Fibroblast of villous mesenchyme (primary cell): ENCODE measurements at regions not wholly inside any gene's neighbourhood (a gene's known extent, or its start where the extent isn't known, plus 50 kb on each side); places are given as distances from the start of the nearest gene placed in this dataset.

Source experiments
- DNase-seq: peaks from one replicate; pipeline ENCODE4 v3.0.0-alpha.2; 2010; ENCODE audit warnings: low read depth
- H3K4me3 ChIP-seq: 2 replicates; pipeline ENCODE4 v1.5.1; 2011; ENCODE audit warnings: low read depth, mild to moderate bottlenecking, low read length
- CTCF ChIP-seq: IDR thresholded peaks from 2 replicates; pipeline ENCODE4 v1.5.1; 2012; ENCODE audit warnings: low read depth, mild to moderate bottlenecking, low read length; ENCODE audit not compliant: insufficient read depth

GRCh38 chr4:185931986-185932385 lies 120.0 kb upstream of the SORBS2 start:
- H3K4me3 ChIP-seq, result no peak overlapping the region
- no peak for TF ChIP-seq CTCF
- DNase-seq, result no peak

- DNase-seq, result no peak
- no peak for TF ChIP-seq CTCF
- H3K4me3 ChIP-seq, result no peak overlapping the region
Observed at GRCh38 chr4:185932491-185932890, 120.5 kb upstream of the SORBS2 start.

GRCh38 chr4:185933078-185933581 lies 121.1 kb upstream of the SORBS2 start:
- DNase-seq, result no peak

GRCh38 chr4:185936650-185937376 lies 124.8 kb upstream of the SORBS2 start:
- no peak for DNase-seq
- no peak overlapping the region for H3K4me3 ChIP-seq
- TF ChIP-seq CTCF, result no peak

More at GRCh38 chr4:185933078-185933581, 121.1 kb upstream of the SORBS2 start:
- TF ChIP-seq CTCF, result no peak
- no peak overlapping the region for H3K4me3 ChIP-seq

- TF ChIP-seq CTCF, result no peak
- DNase-seq, result no peak
Observed at GRCh38 chr4:185938654-185939053, 126.7 kb upstream of the SORBS2 start.

GRCh38 chr4:185941461-185941860 lies 127.5 kb upstream of the TLR3 start:
- DNase-seq, result no peak
- TF ChIP-seq CTCF, result no peak
- no peak overlapping the region for H3K4me3 ChIP-seq

More at GRCh38 chr4:185938654-185939053, 126.7 kb upstream of the SORBS2 start:
- H3K4me3 ChIP-seq, result no peak overlapping the region
